ENCODE measurements at regions not wholly inside any gene's neighbourhood (a gene's known extent, or its start where the extent isn't known, plus 50 kb on each side); places are given as distances from the start of the nearest gene placed in this dataset.

- DNase-seq: no peak
- H2BK12ac ChIP-seq (ENCODE audit: low read length): no peak overlapping the region
- H4K91ac ChIP-seq (ENCODE audit: low read depth, low read length): no peak overlapping the region
- H2AK5ac ChIP-seq (ENCODE audit: low read length): no peak overlapping the region
- no peaks in the 10 kb centered on the region for H3K36me3 ChIP-seq (ENCODE audit: control insufficient read depth in 1 of 2, insufficient read depth in 2 of 2, low read length in 2 of 2)
- H3K27ac ChIP-seq (ENCODE audit: low read depth, low read length): no peak overlapping the region
- H3K4me3 ChIP-seq (ENCODE audit: low read depth, low read length): no peak overlapping the region
- no peak overlapping the region for H2AFZ ChIP-seq (ENCODE audit: insufficient read depth, low read length, poor library complexity)
- no peaks in the 10 kb centered on the region for H3K27me3 ChIP-seq (ENCODE audit: insufficient read depth, low read length)
- no peak overlapping the region for H2BK120ac ChIP-seq (ENCODE audit: insufficient read depth, low read length, poor library complexity)
- no peak overlapping the region for H3K14ac ChIP-seq (ENCODE audit: low read length)
- H2BK5ac ChIP-seq (ENCODE audit: low read depth, low read length, poor library complexity): no peak overlapping the region
- H3K23ac ChIP-seq (ENCODE audit: low read length): no peak overlapping the region
- no peaks in the 10 kb centered on the region for H3K9me3 ChIP-seq (ENCODE audit: insufficient read depth, low read depth, low read length)
- no peak overlapping the region for H3K18ac ChIP-seq (ENCODE audit: low read length)
- no peak overlapping the region for H3K9ac ChIP-seq (ENCODE audit: low read length)
- H3K79me2 ChIP-seq (ENCODE audit: control insufficient read depth, insufficient read depth, low read length, poor library complexity): no peaks in the 10 kb centered on the region
- H3K79me1 ChIP-seq (ENCODE audit: low read length): no peaks in the 10 kb centered on the region
- no peaks in the 10 kb centered on the region for H3K4me1 ChIP-seq (ENCODE audit: control insufficient read depth in 1 of 2, insufficient read depth in 2 of 2, low read length in 2 of 2)
- no peak overlapping the region for H3K4ac ChIP-seq (ENCODE audit: low read depth, low read length)
- no peak overlapping the region for H3K4me2 ChIP-seq (ENCODE audit: low read length)
- WGBS (ENCODE audit: extremely low coverage, insufficient coverage, insufficient read length): no CpG with 5 or more reads among the region's 2 CpGs
- no peak overlapping the region for H4K8ac ChIP-seq (ENCODE audit: low read depth, low read length)
- H4K12ac ChIP-seq (ENCODE audit: low read depth, low read length): no peak overlapping the region
Observed at GRCh38 chr15:27650244-27650643, 448.9 kb downstream of the OCA2 start.

DNA sequence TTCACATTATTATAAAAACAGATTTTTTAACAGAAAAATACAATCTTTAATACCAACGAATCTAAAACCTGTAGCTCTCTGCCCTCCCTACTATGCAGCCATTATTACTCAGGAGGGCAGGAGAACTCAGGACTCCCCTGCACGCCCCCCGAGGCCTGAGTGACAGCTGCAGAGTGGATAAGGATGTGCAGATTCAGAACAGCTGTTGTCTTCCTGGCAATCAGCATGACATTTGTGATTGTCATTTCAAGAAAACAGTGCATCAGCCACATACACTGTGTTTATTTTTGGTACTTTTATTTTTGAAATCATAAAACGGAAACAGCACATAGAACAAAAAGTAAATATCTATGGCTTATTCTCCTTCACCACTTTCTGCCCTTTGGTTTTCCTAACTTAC is 450.8 kb downstream of the OCA2 start:
- Histone ChIP-seq H3K27me3 (ENCODE audit: insufficient read depth, low read length) (no peaks in the 10 kb centered on the region), H2BK5ac (ENCODE audit: low read depth, low read length, poor library complexity) (no peak overlapping the region), H2BK120ac (ENCODE audit: insufficient read depth, low read length, poor library complexity) (no peak overlapping the region), H3K79me2 (ENCODE audit: control insufficient read depth, insufficient read depth, low read length, poor library complexity) (no peaks in the 10 kb centered on the region), H3K4ac (ENCODE audit: low read depth, low read length) (no peak overlapping the region), H2BK12ac (ENCODE audit: low read length) (no peak overlapping the region), H2AK5ac (ENCODE audit: low read length) (no peak overlapping the region), H4K8ac (ENCODE audit: low read depth, low read length) (no peak overlapping the region), H3K23ac (ENCODE audit: low read length) (no peak overlapping the region), H3K27ac (ENCODE audit: low read depth, low read length) (no peak overlapping the region), H4K12ac (ENCODE audit: low read depth, low read length) (no peak overlapping the region), H3K36me3 (ENCODE audit: control insufficient read depth in 1 of 2, insufficient read depth in 2 of 2, low read length in 2 of 2) (no peaks in the 10 kb centered on the region), H3K14ac (ENCODE audit: low read length) (no peak overlapping the region), H3K9me3 (ENCODE audit: insufficient read depth, low read depth, low read length) (no peaks in the 10 kb centered on the region), H3K18ac (ENCODE audit: low read length) (no peak overlapping the region), H3K4me3 (ENCODE audit: low read depth, low read length) (no peak overlapping the region), H3K4me1 (ENCODE audit: control insufficient read depth in 1 of 2, insufficient read depth in 2 of 2, low read length in 2 of 2) (no peaks in the 10 kb centered on the region), H4K91ac (ENCODE audit: low read depth, low read length) (no peak overlapping the region), H2AFZ (ENCODE audit: insufficient read depth, low read length, poor library complexity) (no peak overlapping the region), H3K4me2 (ENCODE audit: low read length) (no peak overlapping the region), H3K9ac (ENCODE audit: low read length) (no peak overlapping the region), H3K79me1 (ENCODE audit: low read length) (no peaks in the 10 kb centered on the region)
- no CpG with 5 or more reads among the region's 4 CpGs for WGBS (ENCODE audit: extremely low coverage, insufficient coverage, insufficient read length)
- no peak for DNase-seq

DNA sequence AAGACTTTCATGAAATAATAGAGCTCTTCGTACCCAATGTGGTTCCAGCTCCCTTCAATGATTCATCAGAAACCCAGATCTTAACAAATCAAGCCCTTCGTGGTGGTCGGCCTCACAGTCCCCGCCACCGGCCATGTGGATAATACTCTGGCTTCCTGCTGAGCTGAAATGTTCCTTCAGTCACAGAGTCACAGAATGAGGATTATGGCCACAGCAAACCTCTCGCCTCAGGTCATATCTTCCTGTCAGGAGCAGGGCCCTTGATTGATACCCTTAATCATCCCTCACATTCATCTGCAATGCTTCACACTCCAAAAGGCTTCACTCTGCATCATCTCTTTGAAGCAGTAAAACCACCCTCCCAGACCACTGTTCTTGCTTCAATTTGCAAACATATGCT is 452.6 kb downstream of the OCA2 start:
- H3K79me2 ChIP-seq (ENCODE audit: control insufficient read depth, insufficient read depth, low read length, poor library complexity): no peaks in the 10 kb centered on the region
- H3K79me1 ChIP-seq (ENCODE audit: low read length): no peaks in the 10 kb centered on the region
- no peak overlapping the region for H2BK12ac ChIP-seq (ENCODE audit: low read length)
- no peaks in the 10 kb centered on the region for H3K27me3 ChIP-seq (ENCODE audit: insufficient read depth, low read length)
- no peak overlapping the region for H2BK5ac ChIP-seq (ENCODE audit: low read depth, low read length, poor library complexity)
- no CpG with 5 or more reads among the region's 6 CpGs for WGBS (ENCODE audit: extremely low coverage, insufficient coverage, insufficient read length)
- H4K12ac ChIP-seq (ENCODE audit: low read depth, low read length): no peak overlapping the region
- H3K4ac ChIP-seq (ENCODE audit: low read depth, low read length): no peak overlapping the region
- no peak for DNase-seq
- no peak overlapping the region for H2AFZ ChIP-seq (ENCODE audit: insufficient read depth, low read length, poor library complexity)
- H3K18ac ChIP-seq (ENCODE audit: low read length): no peak overlapping the region
- no peaks in the 10 kb centered on the region for H3K4me1 ChIP-seq (ENCODE audit: control insufficient read depth in 1 of 2, insufficient read depth in 2 of 2, low read length in 2 of 2)
- no peak overlapping the region for H2BK120ac ChIP-seq (ENCODE audit: insufficient read depth, low read length, poor library complexity)
- H3K36me3 ChIP-seq (ENCODE audit: control insufficient read depth in 1 of 2, insufficient read depth in 2 of 2, low read length in 2 of 2): no peaks in the 10 kb centered on the region
- H3K9ac ChIP-seq (ENCODE audit: low read length): no peak overlapping the region
- no peaks in the 10 kb centered on the region for H3K9me3 ChIP-seq (ENCODE audit: insufficient read depth, low read depth, low read length)
- H4K8ac ChIP-seq (ENCODE audit: low read depth, low read length): no peak overlapping the region
- H4K91ac ChIP-seq (ENCODE audit: low read depth, low read length): no peak overlapping the region
- H2AK5ac ChIP-seq (ENCODE audit: low read length): no peak overlapping the region
- H3K4me2 ChIP-seq (ENCODE audit: low read length): no peak overlapping the region
- no peak overlapping the region for H3K14ac ChIP-seq (ENCODE audit: low read length)
- no peak overlapping the region for H3K27ac ChIP-seq (ENCODE audit: low read depth, low read length)
- no peak overlapping the region for H3K4me3 ChIP-seq (ENCODE audit: low read depth, low read length)
- no peak overlapping the region for H3K23ac ChIP-seq (ENCODE audit: low read length)

GRCh38 chr15:27645672-27646071 is 453.4 kb downstream of the OCA2 start:
- no peak overlapping the region for H2AK5ac ChIP-seq (ENCODE audit: low read length)
- no peak overlapping the region for H2AFZ ChIP-seq (ENCODE audit: insufficient read depth, low read length, poor library complexity)
- no peak overlapping the region for H2BK12ac ChIP-seq (ENCODE audit: low read length)
- no peak overlapping the region for H4K12ac ChIP-seq (ENCODE audit: low read depth, low read length)
- H3K36me3 ChIP-seq (ENCODE audit: control insufficient read depth in 1 of 2, insufficient read depth in 2 of 2, low read length in 2 of 2): no peaks in the 10 kb centered on the region
- no CpG with 5 or more reads among the region's 3 CpGs for WGBS (ENCODE audit: extremely low coverage, insufficient coverage, insufficient read length)
- H2BK5ac ChIP-seq (ENCODE audit: low read depth, low read length, poor library complexity): no peak overlapping the region
- H3K4me2 ChIP-seq (ENCODE audit: low read length): no peak overlapping the region
- H3K27me3 ChIP-seq (ENCODE audit: insufficient read depth, low read length): no peaks in the 10 kb centered on the region
- no peak overlapping the region for H3K18ac ChIP-seq (ENCODE audit: low read length)
- H3K27ac ChIP-seq (ENCODE audit: low read depth, low read length): no peak overlapping the region
- H3K4me1 ChIP-seq (ENCODE audit: control insufficient read depth in 1 of 2, insufficient read depth in 2 of 2, low read length in 2 of 2): no peaks in the 10 kb centered on the region
- no peak overlapping the region for H4K8ac ChIP-seq (ENCODE audit: low read depth, low read length)
- no peaks in the 10 kb centered on the region for H3K79me1 ChIP-seq (ENCODE audit: low read length)
- no peak overlapping the region for H3K4me3 ChIP-seq (ENCODE audit: low read depth, low read length)
- H3K9me3 ChIP-seq (ENCODE audit: insufficient read depth, low read depth, low read length): no peaks in the 10 kb centered on the region
- H4K91ac ChIP-seq (ENCODE audit: low read depth, low read length): no peak overlapping the region
- no peaks in the 10 kb centered on the region for H3K79me2 ChIP-seq (ENCODE audit: control insufficient read depth, insufficient read depth, low read length, poor library complexity)
- H3K4ac ChIP-seq (ENCODE audit: low read depth, low read length): no peak overlapping the region
- no peak overlapping the region for H3K14ac ChIP-seq (ENCODE audit: low read length)
- no peak overlapping the region for H3K9ac ChIP-seq (ENCODE audit: low read length)
- no peak overlapping the region for H2BK120ac ChIP-seq (ENCODE audit: insufficient read depth, low read length, poor library complexity)
- no peak overlapping the region for H3K23ac ChIP-seq (ENCODE audit: low read length)
- no peak for DNase-seq
